PC-3 (cell line): ENCODE measurements at regions not wholly inside any gene's neighbourhood (a gene's known extent, or its start where the extent isn't known, plus 50 kb on each side); places are given as distances from the start of the nearest gene placed in this dataset.

Experiments
- EZH2phosphoT487 ChIP-seq: fragments of 300-600 bp; sonication (generic); IDR thresholded peaks from 2 replicates; pipeline ENCODE4 v1.6.1; 2018; ENCODE audit warnings: mild to moderate bottlenecking, antibody characterized with exemption, low read length, borderline replicate concordance
- TF ChIP-seq, protein P1 (sequence below): fragments of 300-600 bp; sonication (generic); conservative IDR thresholded peaks from 2 replicates; pipeline ENCODE4 v1.5.1; 2017; ENCODE audit warnings: antibody characterized with exemption, low read depth, mild to moderate bottlenecking, low read length

- TF ChIP-seq, protein P1, sequence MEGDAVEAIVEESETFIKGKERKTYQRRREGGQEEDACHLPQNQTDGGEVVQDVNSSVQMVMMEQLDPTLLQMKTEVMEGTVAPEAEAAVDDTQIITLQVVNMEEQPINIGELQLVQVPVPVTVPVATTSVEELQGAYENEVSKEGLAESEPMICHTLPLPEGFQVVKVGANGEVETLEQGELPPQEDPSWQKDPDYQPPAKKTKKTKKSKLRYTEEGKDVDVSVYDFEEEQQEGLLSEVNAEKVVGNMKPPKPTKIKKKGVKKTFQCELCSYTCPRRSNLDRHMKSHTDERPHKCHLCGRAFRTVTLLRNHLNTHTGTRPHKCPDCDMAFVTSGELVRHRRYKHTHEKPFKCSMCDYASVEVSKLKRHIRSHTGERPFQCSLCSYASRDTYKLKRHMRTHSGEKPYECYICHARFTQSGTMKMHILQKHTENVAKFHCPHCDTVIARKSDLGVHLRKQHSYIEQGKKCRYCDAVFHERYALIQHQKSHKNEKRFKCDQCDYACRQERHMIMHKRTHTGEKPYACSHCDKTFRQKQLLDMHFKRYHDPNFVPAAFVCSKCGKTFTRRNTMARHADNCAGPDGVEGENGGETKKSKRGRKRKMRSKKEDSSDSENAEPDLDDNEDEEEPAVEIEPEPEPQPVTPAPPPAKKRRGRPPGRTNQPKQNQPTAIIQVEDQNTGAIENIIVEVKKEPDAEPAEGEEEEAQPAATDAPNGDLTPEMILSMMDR, result no peak
- no peak for TF ChIP-seq EZH2phosphoT487
Observed at GRCh38 chr20:55557191-55557590, 448.1 kb downstream of the CBLN4 start.
